ENCODE measurements at regions not wholly inside any gene's neighbourhood (a gene's known extent, or its start where the extent isn't known, plus 50 kb on each side); places are given as distances from the start of the nearest gene placed in this dataset.

- H3K4me3 ChIP-seq (ENCODE audit: low read length) = no peak overlapping the region
- no peak overlapping the region for H3K9ac ChIP-seq (ENCODE audit: low read depth, low read length)
- no peaks in the 10 kb centered on the region for H3K36me3 ChIP-seq (ENCODE audit: insufficient read depth, low read depth, low read length)
- peak overlapping the region; percentile 24 for H3K27ac ChIP-seq (ENCODE audit: low read length)
- H3K9me3 ChIP-seq (ENCODE audit: insufficient read depth, low read depth, low read length) = peaks cover 2% of the 10 kb centered on the region; the same call in 1 of the 2 replicates
- peaks cover 17% of the 10 kb centered on the region; the same call in 1 of the 2 replicates for H3K4me1 ChIP-seq (ENCODE audit: insufficient read depth, low read length)
- H3K27me3 ChIP-seq (ENCODE audit: insufficient read depth, low read length) = no peaks in the 10 kb centered on the region
These were observed 51.3 kb upstream of the BOD1 start for GRCh38 chr5:173667702-173668101.

DNA sequence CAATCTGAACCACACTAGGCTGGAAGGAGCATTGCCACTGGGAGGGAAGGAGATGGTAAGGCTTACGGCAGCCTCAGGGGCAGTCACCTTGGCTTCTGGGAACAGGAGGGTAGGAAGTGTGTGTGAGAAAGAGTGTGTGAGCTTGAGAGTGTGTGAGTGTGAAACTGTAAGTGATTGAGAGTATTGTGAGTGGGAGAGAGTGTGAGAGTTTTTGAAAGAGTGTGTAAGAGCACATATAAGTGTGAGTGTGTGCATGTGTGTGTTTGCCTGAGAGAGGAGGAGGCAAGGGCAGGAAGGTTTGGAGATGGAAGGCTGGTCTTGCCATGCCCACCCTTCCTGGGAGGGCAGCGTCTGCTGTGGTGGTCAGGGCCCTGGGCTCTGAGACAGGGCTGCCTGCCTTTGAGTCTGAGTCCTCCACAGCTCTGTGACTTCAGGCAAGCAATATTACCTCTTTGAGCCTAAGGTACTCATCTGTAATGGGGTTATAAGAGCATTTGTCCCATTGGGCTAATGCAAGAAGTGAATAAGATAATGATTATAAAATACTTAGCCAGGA is 51.9 kb upstream of the BOD1 start:
- Histone ChIP-seq H3K27me3 (ENCODE audit: insufficient read depth, low read length) (no peaks in the 10 kb centered on the region), H3K4me1 (ENCODE audit: insufficient read depth, low read length) (peaks cover 17% of the 10 kb centered on the region; the same call in 1 of the 2 replicates), H3K27ac (ENCODE audit: low read length) (peak overlapping the region; percentile 24)

DNA sequence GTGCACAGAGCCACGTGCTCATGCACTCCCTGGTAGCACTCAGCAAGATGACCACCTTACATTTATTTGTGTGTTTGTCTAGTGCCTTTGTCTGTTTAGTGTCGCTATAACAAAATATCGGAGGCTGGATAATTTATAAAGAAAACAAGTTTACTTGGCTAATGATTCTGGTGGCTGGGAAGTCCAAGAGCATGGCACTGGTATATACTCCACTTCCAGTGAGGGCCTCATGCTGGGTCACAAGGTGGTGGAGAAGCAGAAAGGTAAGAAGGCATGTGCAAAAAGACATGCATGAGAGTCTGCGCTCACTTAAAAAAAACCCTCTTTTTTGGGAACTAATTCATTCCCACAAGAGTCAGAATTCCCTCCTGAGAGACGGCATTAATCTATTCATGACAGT is 52.5 kb upstream of the BOD1 start:
- H3K4me1 ChIP-seq (ENCODE audit: insufficient read depth, low read length) = peaks cover 17% of the 10 kb centered on the region; the same call in 1 of the 2 replicates

More for the DNA sequence above, 51.9 kb upstream of the BOD1 start:
- Histone ChIP-seq H3K36me3 (ENCODE audit: insufficient read depth, low read depth, low read length) (no peaks in the 10 kb centered on the region), H3K9me3 (ENCODE audit: insufficient read depth, low read depth, low read length) (peaks cover 2% of the 10 kb centered on the region; the same call in 1 of the 2 replicates), H3K4me3 (ENCODE audit: low read length) (no peak overlapping the region), H3K9ac (ENCODE audit: low read depth, low read length) (peak overlapping the region; percentile 56; the same call in 1 of the 2 replicates)

GRCh38 chr5:173669483-173669882 is 53.0 kb upstream of the BOD1 start:
- Histone ChIP-seq H3K9ac (ENCODE audit: low read depth, low read length) (peak overlapping the region; percentile 56; the same call in 1 of the 2 replicates), H3K27me3 (ENCODE audit: insufficient read depth, low read length) (no peaks in the 10 kb centered on the region), H3K36me3 (ENCODE audit: insufficient read depth, low read depth, low read length) (no peaks in the 10 kb centered on the region), H3K4me3 (ENCODE audit: low read length) (no peak overlapping the region; the same call in 1 of the 2 replicates), H3K27ac (ENCODE audit: low read length) (peak overlapping the region; percentile 24), H3K9me3 (ENCODE audit: insufficient read depth, low read depth, low read length) (peaks cover 2% of the 10 kb centered on the region; the same call in 1 of the 2 replicates), H3K4me1 (ENCODE audit: insufficient read depth, low read length) (peaks cover 17% of the 10 kb centered on the region; the same call in 1 of the 2 replicates)

More for the DNA sequence above, 52.5 kb upstream of the BOD1 start:
- H3K4me3 ChIP-seq (ENCODE audit: low read length) = no peak overlapping the region
- no peaks in the 10 kb centered on the region for H3K27me3 ChIP-seq (ENCODE audit: insufficient read depth, low read length)
- no peaks in the 10 kb centered on the region for H3K36me3 ChIP-seq (ENCODE audit: insufficient read depth, low read depth, low read length)
- H3K27ac ChIP-seq (ENCODE audit: low read length) = peak overlapping the region; percentile 24
- H3K9ac ChIP-seq (ENCODE audit: low read depth, low read length) = peak overlapping the region; percentile 56; the same call in 1 of the 2 replicates
- H3K9me3 ChIP-seq (ENCODE audit: insufficient read depth, low read depth, low read length) = peaks cover 2% of the 10 kb centered on the region; the same call in 1 of the 2 replicates

GRCh38 chr5:173670130-173670651 is 53.7 kb upstream of the BOD1 start:
- H3K4me3 ChIP-seq (ENCODE audit: low read length) = peak overlapping the region; percentile 25; the same call in 1 of the 2 replicates
- H3K36me3 ChIP-seq (ENCODE audit: insufficient read depth, low read depth, low read length) = no peaks in the 10 kb centered on the region
- peaks cover 6% of the 10 kb centered on the region; the same call in 1 of the 2 replicates for H3K9me3 ChIP-seq (ENCODE audit: insufficient read depth, low read depth, low read length)
- peak overlapping the region; percentile 66; the same call in 1 of the 2 replicates for H3K9ac ChIP-seq (ENCODE audit: low read depth, low read length)
- no peaks in the 10 kb centered on the region for H3K27me3 ChIP-seq (ENCODE audit: insufficient read depth, low read length)
- H3K4me1 ChIP-seq (ENCODE audit: insufficient read depth, low read length) = peaks cover 17% of the 10 kb centered on the region; the same call in 1 of the 2 replicates
- H3K27ac ChIP-seq (ENCODE audit: low read length) = peak overlapping the region; percentile 84

DNA sequence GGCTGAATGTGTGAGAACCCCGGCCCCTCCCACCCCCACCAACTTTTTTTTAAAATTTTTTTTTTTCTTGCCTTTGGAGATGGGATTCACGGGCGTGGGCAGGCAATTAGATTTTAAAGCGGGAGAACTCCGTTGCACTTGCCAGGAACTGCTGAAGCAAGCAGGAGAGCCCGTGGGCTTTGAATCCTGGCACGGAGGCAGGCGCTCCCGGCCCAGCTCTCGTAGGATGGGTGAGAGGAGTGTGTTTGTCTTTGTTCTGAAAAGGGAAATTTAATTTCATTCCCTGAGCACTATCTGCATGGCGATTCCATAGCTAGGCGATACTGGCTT is 54.3 kb upstream of the BOD1 start:
- peaks cover 17% of the 10 kb centered on the region; the same call in 1 of the 2 replicates for H3K4me1 ChIP-seq (ENCODE audit: insufficient read depth, low read length)
- peak overlapping the region; percentile 84 for H3K27ac ChIP-seq (ENCODE audit: low read length)
- H3K9ac ChIP-seq (ENCODE audit: low read depth, low read length) = peak overlapping the region; percentile 66; the same call in 1 of the 2 replicates
- no peak overlapping the region; the same call in 1 of the 2 replicates for H3K4me3 ChIP-seq (ENCODE audit: low read length)
- H3K27me3 ChIP-seq (ENCODE audit: insufficient read depth, low read length) = no peaks in the 10 kb centered on the region
- H3K9me3 ChIP-seq (ENCODE audit: insufficient read depth, low read depth, low read length) = peaks cover 8% of the 10 kb centered on the region; the same call in 1 of the 2 replicates
- H3K36me3 ChIP-seq (ENCODE audit: insufficient read depth, low read depth, low read length) = no peaks in the 10 kb centered on the region

DNA sequence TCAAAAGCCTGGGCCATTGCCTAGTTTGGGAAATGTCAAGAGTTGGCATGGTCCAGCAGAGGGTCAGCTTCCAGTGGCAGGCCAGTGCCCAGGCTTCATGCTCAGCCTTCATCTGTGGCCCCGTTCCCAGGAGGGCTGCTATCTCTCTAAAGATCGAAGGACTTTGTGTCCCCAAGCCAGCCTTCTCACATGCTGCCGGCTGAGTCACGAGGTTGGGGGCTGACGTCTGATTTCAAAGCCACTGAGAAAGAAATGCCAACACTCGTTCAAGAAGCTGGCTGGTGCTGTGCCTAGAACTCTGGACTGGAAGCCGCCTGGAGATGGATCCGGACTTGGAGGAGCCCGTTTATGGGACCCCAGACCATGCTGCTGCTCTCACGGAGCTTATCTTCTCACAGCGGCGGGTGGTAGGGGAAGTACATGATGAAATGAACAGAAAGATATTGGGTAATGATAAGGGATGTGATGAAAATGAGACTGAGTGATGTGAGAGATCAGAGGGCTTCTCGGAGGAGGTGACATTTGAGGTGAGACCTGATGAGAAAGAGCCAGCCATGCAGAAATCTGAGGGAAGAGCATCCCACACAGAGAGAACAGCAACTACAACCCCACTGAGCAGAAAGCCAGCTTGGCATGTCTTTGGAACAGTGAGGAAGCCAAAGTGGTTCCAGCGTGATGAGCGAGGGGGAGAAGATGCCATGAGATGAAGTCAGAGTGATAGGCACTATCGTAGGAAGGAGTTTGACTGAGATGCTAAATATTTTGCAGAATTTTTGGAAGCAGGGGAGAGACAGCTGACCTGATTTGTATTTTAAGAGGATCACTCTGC is 54.9 kb upstream of the BOD1 start:
- H3K27ac ChIP-seq (ENCODE audit: low read length) = peak overlapping the region; percentile 84
- H3K9ac ChIP-seq (ENCODE audit: low read depth, low read length) = peak overlapping the region; percentile 66; the same call in 1 of the 2 replicates

GRCh38 chr5:173672166-173672565 is 55.7 kb upstream of the BOD1 start:
- Histone ChIP-seq H3K9me3 (ENCODE audit: insufficient read depth, low read depth, low read length) (peaks cover 8% of the 10 kb centered on the region; the same call in 1 of the 2 replicates), H3K27me3 (ENCODE audit: insufficient read depth, low read length) (no peaks in the 10 kb centered on the region)

More for the DNA sequence above, 54.9 kb upstream of the BOD1 start:
- H3K4me1 ChIP-seq (ENCODE audit: insufficient read depth, low read length) = peaks cover 17% of the 10 kb centered on the region; the same call in 1 of the 2 replicates
- no peaks in the 10 kb centered on the region for H3K27me3 ChIP-seq (ENCODE audit: insufficient read depth, low read length)
- H3K4me3 ChIP-seq (ENCODE audit: low read length) = no peak overlapping the region
- H3K36me3 ChIP-seq (ENCODE audit: insufficient read depth, low read depth, low read length) = no peaks in the 10 kb centered on the region
- H3K9me3 ChIP-seq (ENCODE audit: insufficient read depth, low read depth, low read length) = peaks cover 8% of the 10 kb centered on the region; the same call in 1 of the 2 replicates

DNA sequence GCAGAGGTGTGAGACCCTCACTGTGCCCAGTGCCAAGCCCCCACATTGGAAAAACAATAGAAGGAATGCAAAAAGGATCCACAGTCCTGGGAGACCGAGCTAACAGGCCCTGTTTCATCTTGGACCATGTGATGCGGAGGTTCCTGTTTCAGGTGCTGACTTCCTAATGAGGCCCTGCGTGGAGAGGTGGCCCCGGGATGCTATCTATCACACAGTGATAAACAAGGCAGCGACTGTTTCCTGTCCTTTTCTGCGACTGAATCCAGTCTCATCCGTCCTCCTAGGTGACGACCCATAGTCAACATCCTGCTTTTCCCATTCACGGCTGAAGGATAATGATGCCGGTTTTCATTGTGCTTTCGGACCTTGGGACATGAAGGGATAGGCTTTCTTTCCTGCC is 56.4 kb upstream of the BOD1 start:
- no peaks in the 10 kb centered on the region for H3K27me3 ChIP-seq (ENCODE audit: insufficient read depth, low read length)

More at GRCh38 chr5:173672166-173672565, 55.7 kb upstream of the BOD1 start:
- H3K4me3 ChIP-seq (ENCODE audit: low read length) = no peak overlapping the region
- no peak overlapping the region; the same call in 1 of the 2 replicates for H3K9ac ChIP-seq (ENCODE audit: low read depth, low read length)
- H3K36me3 ChIP-seq (ENCODE audit: insufficient read depth, low read depth, low read length) = no peaks in the 10 kb centered on the region
- H3K4me1 ChIP-seq (ENCODE audit: insufficient read depth, low read length) = peaks cover 17% of the 10 kb centered on the region; the same call in 1 of the 2 replicates
- no peak overlapping the region for H3K27ac ChIP-seq (ENCODE audit: low read length)

DNA sequence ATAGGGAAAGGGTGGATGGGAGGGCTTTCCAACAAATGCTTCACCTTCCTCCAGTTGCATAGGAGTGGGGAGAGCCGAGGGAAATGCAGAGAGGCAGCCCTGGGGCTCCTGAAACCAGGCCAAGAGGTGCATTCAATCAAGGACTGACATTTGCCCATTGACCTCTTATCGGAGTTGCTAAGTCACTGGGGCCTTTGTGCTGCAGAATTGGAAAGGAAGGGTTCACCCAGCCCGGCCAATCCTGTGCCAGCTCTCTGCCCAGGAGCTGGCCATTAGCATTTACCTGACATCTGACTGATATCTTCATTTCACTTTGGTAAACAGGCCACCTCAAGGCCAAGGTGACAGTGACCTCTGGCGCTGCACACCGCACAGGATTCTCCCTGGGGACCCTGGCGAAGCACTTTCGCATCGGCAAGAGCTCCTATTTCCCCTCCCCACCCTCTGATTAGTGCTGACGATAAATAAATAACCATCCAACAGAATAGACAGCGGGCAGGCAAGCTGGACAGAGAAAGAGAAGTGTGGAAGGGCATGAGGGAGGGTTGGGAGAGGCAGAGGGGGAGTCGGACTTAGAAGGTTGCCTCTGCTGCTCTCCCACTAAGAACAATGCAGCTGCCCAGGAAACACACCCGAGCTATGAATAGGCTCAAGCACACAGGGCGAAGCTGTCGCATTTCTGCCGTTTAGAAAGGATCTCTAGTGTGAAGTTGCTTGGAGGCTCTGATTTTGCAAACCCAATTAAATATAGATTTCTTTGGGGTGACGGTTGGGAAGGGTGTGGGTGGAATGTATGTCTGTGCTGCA is 57.0 kb upstream of the BOD1 start:
- Histone ChIP-seq H3K4me3 (ENCODE audit: low read length) (no peak overlapping the region), H3K9me3 (ENCODE audit: insufficient read depth, low read depth, low read length) (peaks cover 8% of the 10 kb centered on the region; the same call in 1 of the 2 replicates), H3K36me3 (ENCODE audit: insufficient read depth, low read depth, low read length) (no peaks in the 10 kb centered on the region), H3K27me3 (ENCODE audit: insufficient read depth, low read length) (no peaks in the 10 kb centered on the region), H3K27ac (ENCODE audit: low read length) (peak overlapping the region; percentile 11), H3K4me1 (ENCODE audit: insufficient read depth, low read length) (peaks cover 17% of the 10 kb centered on the region; the same call in 1 of the 2 replicates), H3K9ac (ENCODE audit: low read depth, low read length) (no peak overlapping the region)

More for the DNA sequence above, 56.4 kb upstream of the BOD1 start:
- no peak overlapping the region for H3K27ac ChIP-seq (ENCODE audit: low read length)
- no peak overlapping the region for H3K9ac ChIP-seq (ENCODE audit: low read depth, low read length)
- peaks cover 17% of the 10 kb centered on the region; the same call in 1 of the 2 replicates for H3K4me1 ChIP-seq (ENCODE audit: insufficient read depth, low read length)
- no peak overlapping the region for H3K4me3 ChIP-seq (ENCODE audit: low read length)
- H3K36me3 ChIP-seq (ENCODE audit: insufficient read depth, low read depth, low read length) = no peaks in the 10 kb centered on the region
- H3K9me3 ChIP-seq (ENCODE audit: insufficient read depth, low read depth, low read length) = peaks cover 8% of the 10 kb centered on the region; the same call in 1 of the 2 replicates
